Central memory CD8-positive, alpha-beta T cell (primary cell): ENCODE measurements at regions not wholly inside any gene's neighbourhood (a gene's known extent, or its start where the extent isn't known, plus 50 kb on each side); places are given as distances from the start of the nearest gene placed in this dataset.

Experiments used
- ATAC-seq: fragments of 150-1000 bp; cut with Tn5 transposase; replicated peaks from 2 replicates; pipeline ENCODE4 v1.10.0; 2022; ENCODE audit warnings: mild to moderate bottlenecking, moderate FRiP score, moderate number of reproducible peaks; ENCODE audit not compliant: poor library complexity, severe bottlenecking; ENCODE audit errors: extremely low read depth
- DNase-seq, 2 donors: peaks; one replicate each; pipeline ENCODE4 v3.0.0; 2021; ENCODE audit warnings: low spot score in 2 of 2
- H3K27ac Mint-ChIP-seq: one replicate; pipeline ENCODE4 v1.8.0; 2022; ENCODE audit warnings: low read depth, mild to moderate bottlenecking, moderate library complexity, mixed read lengths
- H3K27me3 Mint-ChIP-seq: one replicate; pipeline ENCODE4 v1.8.0; 2022; ENCODE audit warnings: mixed read lengths
- H3K36me3 Mint-ChIP-seq: one replicate; pipeline ENCODE4 v1.8.0; 2022; ENCODE audit warnings: mild to moderate bottlenecking, moderate library complexity, mixed read lengths; ENCODE audit not compliant: insufficient read depth
- H3K4me1 Mint-ChIP-seq: one replicate; pipeline ENCODE4 v1.8.0; 2022; ENCODE audit warnings: mixed read lengths
- H3K4me3 Mint-ChIP-seq: one replicate; pipeline ENCODE4 v1.8.0; 2022; ENCODE audit warnings: mild to moderate bottlenecking, moderate library complexity, mixed read lengths
- H3K9me3 Mint-ChIP-seq: one replicate; pipeline ENCODE4 v1.8.0; 2022; ENCODE audit warnings: mixed read lengths

DNA sequence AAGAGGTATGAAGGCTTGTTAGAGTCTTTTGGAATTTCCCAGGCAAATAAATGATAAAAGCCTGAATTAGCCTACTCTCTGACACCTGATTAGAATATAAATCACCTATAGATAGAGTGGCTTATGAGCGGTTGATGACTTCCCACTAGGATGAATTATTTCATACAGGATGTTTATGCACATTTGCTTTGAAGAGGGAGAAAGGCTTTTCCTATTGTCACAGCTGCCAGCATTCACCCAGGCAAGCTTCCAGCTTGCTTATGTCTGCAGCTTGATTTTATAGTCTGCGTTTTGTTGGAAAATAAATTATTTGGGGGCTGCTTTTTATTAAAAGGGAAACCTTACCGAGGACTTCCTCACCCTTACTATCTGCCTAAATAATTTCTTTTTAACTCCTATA is 51.3 kb upstream of the EIF2S2 start:
- no peak for ATAC-seq
- H3K4me3 Mint-ChIP-seq, result no peak overlapping the region
- H3K9me3 Mint-ChIP-seq, result no peaks in the 10 kb centered on the region
- H3K36me3 Mint-ChIP-seq, result no peaks in the 10 kb centered on the region
- no peak overlapping the region for H3K27ac Mint-ChIP-seq
- H3K27me3 Mint-ChIP-seq, result no peaks in the 10 kb centered on the region
- no peaks in the 10 kb centered on the region for H3K4me1 Mint-ChIP-seq
- no peak for DNase-seq

GRCh38 chr20:34164381-34164984 is 52.4 kb upstream of the EIF2S2 start:
- H3K36me3 Mint-ChIP-seq, result no peaks in the 10 kb centered on the region
- no peaks in the 10 kb centered on the region for H3K9me3 Mint-ChIP-seq
- ATAC-seq (no peak), DNase-seq (no peak)
- H3K4me3 Mint-ChIP-seq, result no peak overlapping the region
- no peak overlapping the region for H3K27ac Mint-ChIP-seq
- H3K27me3 Mint-ChIP-seq, result no peaks in the 10 kb centered on the region
- no peaks in the 10 kb centered on the region for H3K4me1 Mint-ChIP-seq

GRCh38 chr20:34165018-34165619 is 53.1 kb upstream of the EIF2S2 start:
- peaks cover 3% of the 10 kb centered on the region for H3K27me3 Mint-ChIP-seq
- H3K4me3 Mint-ChIP-seq, result no peak overlapping the region
- H3K4me1 Mint-ChIP-seq, result no peaks in the 10 kb centered on the region
- H3K27ac Mint-ChIP-seq, result no peak overlapping the region
- H3K9me3 Mint-ChIP-seq, result no peaks in the 10 kb centered on the region
- DNase-seq, result no peak
- ATAC-seq, result no peak
- peaks cover under 1% of the 10 kb centered on the region for H3K36me3 Mint-ChIP-seq

DNA sequence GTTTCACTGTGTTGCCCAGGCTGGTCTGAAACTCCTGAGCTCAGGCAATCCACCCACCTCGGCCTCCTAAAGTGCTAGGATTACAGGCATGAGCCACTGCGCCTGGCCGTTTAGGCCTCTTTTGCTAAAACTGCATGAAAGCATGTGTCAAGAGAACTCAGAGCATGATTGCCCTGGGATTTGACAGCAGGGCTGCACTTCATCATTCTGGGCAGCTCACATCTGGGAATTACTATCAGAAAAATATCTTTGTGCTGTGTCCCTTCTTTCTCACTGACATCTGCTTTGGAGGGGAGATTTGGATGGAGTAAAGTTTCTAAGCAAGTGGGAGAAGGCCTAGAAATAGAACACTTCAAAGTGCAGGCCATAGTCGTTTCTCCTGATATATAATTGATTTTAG is 59.6 kb upstream of the EIF2S2 start:
- no peak for ATAC-seq
- Mint-ChIP-seq H3K9me3 (no peaks in the 10 kb centered on the region), H3K36me3 (peaks cover 3% of the 10 kb centered on the region), H3K27ac (no peak overlapping the region), H3K4me1 (no peaks in the 10 kb centered on the region), H3K4me3 (no peak overlapping the region), H3K27me3 (peaks cover 15% of the 10 kb centered on the region)
- no peak for DNase-seq

- Mint-ChIP-seq H3K4me1 (no peaks in the 10 kb centered on the region), H3K27ac (no peak overlapping the region), H3K27me3 (peaks cover 15% of the 10 kb centered on the region), H3K9me3 (no peaks in the 10 kb centered on the region), H3K36me3 (peaks cover 3% of the 10 kb centered on the region), H3K4me3 (no peak overlapping the region)
- no peak for DNase-seq
- no peak for ATAC-seq
These were observed 60.9 kb upstream of the EIF2S2 start for GRCh38 chr20:34172926-34173325.

- DNase-seq, result no peak
- no peaks in the 10 kb centered on the region for H3K4me1 Mint-ChIP-seq
- no peak overlapping the region for H3K4me3 Mint-ChIP-seq
- no peak overlapping the region for H3K27ac Mint-ChIP-seq
- H3K9me3 Mint-ChIP-seq, result no peaks in the 10 kb centered on the region
- peaks cover 12% of the 10 kb centered on the region for H3K27me3 Mint-ChIP-seq
- no peak for ATAC-seq
- peaks cover 3% of the 10 kb centered on the region for H3K36me3 Mint-ChIP-seq
These were observed 63.0 kb upstream of the EIF2S2 start for GRCh38 chr20:34175079-34175478.

- no peak overlapping the region for H3K27ac Mint-ChIP-seq
- DNase-seq, result no peak
- no peaks in the 10 kb centered on the region for H3K36me3 Mint-ChIP-seq
- no peaks in the 10 kb centered on the region for H3K4me1 Mint-ChIP-seq
- no peak overlapping the region for H3K4me3 Mint-ChIP-seq
- no peaks in the 10 kb centered on the region for H3K9me3 Mint-ChIP-seq
- no peak for ATAC-seq
- peaks cover 5% of the 10 kb centered on the region for H3K27me3 Mint-ChIP-seq
These were observed 63.8 kb upstream of the EIF2S2 start for GRCh38 chr20:34175879-34176278.

DNA sequence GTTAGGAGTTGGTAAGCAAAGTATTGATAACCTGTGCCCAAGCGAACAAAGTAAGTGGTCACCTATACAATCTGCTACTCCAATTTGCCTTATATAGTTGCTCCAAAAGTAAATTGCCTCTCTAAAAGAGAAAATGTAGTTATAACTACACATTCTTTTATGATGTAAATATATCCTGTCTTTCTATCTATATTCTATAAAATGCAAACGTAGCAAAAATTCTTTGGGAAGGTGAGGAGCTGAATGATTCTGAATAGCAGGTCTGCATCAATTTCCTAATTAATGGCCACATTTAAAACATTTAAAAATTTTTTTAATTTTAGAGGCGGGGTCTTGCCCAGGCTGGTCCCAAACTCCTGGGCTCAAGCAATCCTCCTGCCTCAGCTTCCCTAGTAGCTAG is 64.2 kb upstream of the ASIP start:
- Mint-ChIP-seq H3K4me3 (no peak overlapping the region), H3K27me3 (peaks cover 10% of the 10 kb centered on the region), H3K36me3 (no peaks in the 10 kb centered on the region), H3K9me3 (no peaks in the 10 kb centered on the region), H3K4me1 (no peaks in the 10 kb centered on the region), H3K27ac (no peak overlapping the region)
- DNase-seq (no peak), ATAC-seq (no peak)

GRCh38 chr20:34179637-34180360 is 61.4 kb upstream of the ASIP start:
- no peaks in the 10 kb centered on the region for H3K9me3 Mint-ChIP-seq
- DNase-seq (no peak), ATAC-seq (no peak)
- H3K4me1 Mint-ChIP-seq, result no peaks in the 10 kb centered on the region
- no peaks in the 10 kb centered on the region for H3K36me3 Mint-ChIP-seq
- H3K27me3 Mint-ChIP-seq, result peaks cover 27% of the 10 kb centered on the region
- no peak overlapping the region for H3K4me3 Mint-ChIP-seq
- H3K27ac Mint-ChIP-seq, result no peak overlapping the region

GRCh38 chr20:34180460-34181120 is 60.6 kb upstream of the ASIP start:
- Mint-ChIP-seq H3K9me3 (no peaks in the 10 kb centered on the region), H3K4me1 (no peaks in the 10 kb centered on the region), H3K36me3 (no peaks in the 10 kb centered on the region), H3K27me3 (peaks cover 34% of the 10 kb centered on the region), H3K4me3 (no peak overlapping the region), H3K27ac (no peak overlapping the region)
- ATAC-seq, result no peak
- DNase-seq, result no peak

DNA sequence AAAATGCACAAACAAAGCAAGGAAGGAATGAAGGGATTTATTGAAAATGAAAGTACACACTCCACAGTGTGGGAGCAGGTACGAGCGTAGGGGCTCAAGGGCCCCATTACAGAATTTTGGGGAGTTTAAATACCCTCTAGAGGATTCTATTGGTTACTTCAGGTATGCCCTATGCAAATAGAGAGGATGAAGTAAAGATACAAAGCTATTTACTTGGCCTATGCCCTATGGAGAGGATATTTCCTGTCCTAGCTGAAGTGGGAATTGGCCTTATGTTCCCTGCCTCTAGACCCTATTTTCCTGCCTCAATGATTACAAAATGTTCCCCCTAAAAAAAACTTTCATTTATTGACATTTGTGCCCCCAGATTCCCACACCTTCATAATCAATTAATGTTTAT is 59.7 kb upstream of the ASIP start:
- H3K27ac Mint-ChIP-seq, result no peak overlapping the region
- peaks cover 43% of the 10 kb centered on the region for H3K27me3 Mint-ChIP-seq
- no peak overlapping the region for H3K4me3 Mint-ChIP-seq
- H3K36me3 Mint-ChIP-seq, result no peaks in the 10 kb centered on the region
- ATAC-seq (no peak), DNase-seq (no peak)
- H3K9me3 Mint-ChIP-seq, result no peaks in the 10 kb centered on the region
- H3K4me1 Mint-ChIP-seq, result no peaks in the 10 kb centered on the region

DNA sequence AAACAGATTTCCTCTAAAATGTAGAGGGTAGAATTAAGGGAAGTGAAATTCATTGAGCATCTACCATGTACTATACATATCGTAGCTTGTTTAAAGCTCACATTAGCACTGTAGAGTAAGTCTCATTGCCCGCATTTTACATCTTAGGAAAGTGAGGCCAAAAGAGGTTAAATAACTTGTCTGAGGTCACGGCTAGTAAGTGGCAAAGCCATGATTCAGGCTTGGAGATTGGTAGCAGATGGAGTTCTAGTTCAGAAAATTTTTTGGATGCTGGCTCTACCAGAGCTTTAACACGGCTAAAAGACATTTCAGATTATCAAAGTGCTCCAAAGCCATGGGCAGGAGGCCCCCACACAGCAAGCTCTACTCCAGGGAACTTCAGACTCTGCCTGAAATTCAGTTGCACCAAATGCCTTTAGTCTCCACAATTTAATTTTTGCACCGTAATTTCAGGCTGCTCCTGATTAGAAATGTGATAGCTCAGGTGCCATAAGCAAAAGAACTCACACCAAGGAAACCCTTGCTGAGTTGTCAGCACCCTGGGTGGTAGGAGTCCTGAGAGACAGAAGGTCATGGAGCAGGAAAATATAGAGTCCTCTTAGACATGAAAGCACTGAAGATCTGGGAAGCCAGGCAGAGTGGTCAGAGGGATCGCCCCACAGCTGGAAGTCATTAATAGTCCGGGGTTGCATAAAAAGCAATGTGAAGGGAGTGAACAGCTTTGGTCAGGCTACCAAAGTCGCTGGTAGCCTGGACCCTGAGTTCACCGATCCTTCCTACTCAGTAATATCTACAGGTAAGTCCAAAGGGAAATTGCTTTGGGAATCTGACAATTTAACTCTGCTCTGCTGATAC is 55.2 kb upstream of the ASIP start:
- Mint-ChIP-seq H3K9me3 (no peaks in the 10 kb centered on the region), H3K27ac (no peak overlapping the region), H3K27me3 (peaks cover 77% of the 10 kb centered on the region), H3K36me3 (no peaks in the 10 kb centered on the region), H3K4me1 (no peaks in the 10 kb centered on the region), H3K4me3 (no peak overlapping the region)
- DNase-seq (no peak), ATAC-seq (no peak)
